ENCODE measurements at regions not wholly inside any gene's neighbourhood (a gene's known extent, or its start where the extent isn't known, plus 50 kb on each side); places are given as distances from the start of the nearest gene placed in this dataset.

DNA sequence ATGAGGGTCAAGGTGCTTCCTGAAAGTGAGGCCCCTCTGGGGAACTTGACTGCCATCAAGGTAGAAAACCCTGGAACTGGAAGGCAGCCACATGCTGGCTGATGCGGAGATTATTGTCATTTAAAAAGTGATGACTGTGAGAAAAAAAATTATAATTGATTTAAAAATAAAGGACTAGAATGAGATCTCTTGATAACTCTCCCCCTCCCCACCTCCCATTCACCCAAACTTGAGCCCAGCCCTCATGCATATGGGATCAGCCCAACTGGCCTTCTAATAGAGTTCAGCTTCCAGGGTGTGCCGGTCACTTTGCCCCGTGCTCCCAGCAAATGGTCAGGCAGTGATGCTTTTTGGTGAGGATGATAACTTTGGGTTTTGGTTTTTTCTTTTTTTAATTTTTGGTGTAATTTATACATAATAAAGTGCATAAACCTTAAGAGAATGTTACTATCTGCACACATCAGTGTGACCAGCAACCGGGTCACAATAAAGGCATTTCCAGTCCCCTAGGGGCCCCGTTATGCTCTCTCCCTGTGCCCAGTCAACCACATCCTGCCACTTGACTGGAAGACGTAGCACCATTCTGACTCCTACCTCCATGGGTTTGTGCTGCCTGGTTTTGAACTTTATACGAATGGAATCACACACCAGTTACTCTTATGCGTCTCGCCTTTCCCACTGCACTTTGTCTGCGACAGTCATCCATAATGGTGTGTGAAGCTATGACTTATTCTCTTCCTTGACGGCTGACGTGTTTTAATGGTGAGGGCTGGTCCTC is 187.9 kb downstream of the USP12 start:
- Histone ChIP-seq H3K4me3 (ENCODE audit: low read length) (no peak overlapping the region), H3K36me3 (ENCODE audit: control insufficient read depth, low read length) (no peaks in the 10 kb centered on the region), H3K4me2 (ENCODE audit: low read length) (no peak overlapping the region), H3K9me3 (ENCODE audit: control insufficient read depth, insufficient read depth, low read length) (no peaks in the 10 kb centered on the region), H3K27ac (ENCODE audit: low read depth, low read length) (no peak overlapping the region), H3K9me2 (replicated peaks; ENCODE audit: control insufficient read depth, low read length) (no peaks in the 10 kb centered on the region), H3K4me1 (ENCODE audit: control insufficient read depth, low read length) (no peaks in the 10 kb centered on the region), H4K20me1 (ENCODE audit: control insufficient read depth, insufficient read depth, low read depth, low read length) (no peaks in the 10 kb centered on the region), H3K27me3 (ENCODE audit: control insufficient read depth, low read length) (peaks cover 22% of the 10 kb centered on the region), H3K79me2 (ENCODE audit: control insufficient read depth, low read length) (no peaks in the 10 kb centered on the region), H3F3A (ENCODE audit: control insufficient read depth, insufficient read depth) (no peaks in the 10 kb centered on the region)
- no peak for TF ChIP-seq EZH2phosphoT487 (IDR thresholded peaks at IDR 0.05; ENCODE audit: borderline replicate concordance, low read length)
- TF ChIP-seq, protein P1, sequence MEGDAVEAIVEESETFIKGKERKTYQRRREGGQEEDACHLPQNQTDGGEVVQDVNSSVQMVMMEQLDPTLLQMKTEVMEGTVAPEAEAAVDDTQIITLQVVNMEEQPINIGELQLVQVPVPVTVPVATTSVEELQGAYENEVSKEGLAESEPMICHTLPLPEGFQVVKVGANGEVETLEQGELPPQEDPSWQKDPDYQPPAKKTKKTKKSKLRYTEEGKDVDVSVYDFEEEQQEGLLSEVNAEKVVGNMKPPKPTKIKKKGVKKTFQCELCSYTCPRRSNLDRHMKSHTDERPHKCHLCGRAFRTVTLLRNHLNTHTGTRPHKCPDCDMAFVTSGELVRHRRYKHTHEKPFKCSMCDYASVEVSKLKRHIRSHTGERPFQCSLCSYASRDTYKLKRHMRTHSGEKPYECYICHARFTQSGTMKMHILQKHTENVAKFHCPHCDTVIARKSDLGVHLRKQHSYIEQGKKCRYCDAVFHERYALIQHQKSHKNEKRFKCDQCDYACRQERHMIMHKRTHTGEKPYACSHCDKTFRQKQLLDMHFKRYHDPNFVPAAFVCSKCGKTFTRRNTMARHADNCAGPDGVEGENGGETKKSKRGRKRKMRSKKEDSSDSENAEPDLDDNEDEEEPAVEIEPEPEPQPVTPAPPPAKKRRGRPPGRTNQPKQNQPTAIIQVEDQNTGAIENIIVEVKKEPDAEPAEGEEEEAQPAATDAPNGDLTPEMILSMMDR (IDR thresholded peaks at IDR 0.05; ENCODE audit: low read depth, low read length, poor library complexity, severe bottlenecking): no peak

DNA sequence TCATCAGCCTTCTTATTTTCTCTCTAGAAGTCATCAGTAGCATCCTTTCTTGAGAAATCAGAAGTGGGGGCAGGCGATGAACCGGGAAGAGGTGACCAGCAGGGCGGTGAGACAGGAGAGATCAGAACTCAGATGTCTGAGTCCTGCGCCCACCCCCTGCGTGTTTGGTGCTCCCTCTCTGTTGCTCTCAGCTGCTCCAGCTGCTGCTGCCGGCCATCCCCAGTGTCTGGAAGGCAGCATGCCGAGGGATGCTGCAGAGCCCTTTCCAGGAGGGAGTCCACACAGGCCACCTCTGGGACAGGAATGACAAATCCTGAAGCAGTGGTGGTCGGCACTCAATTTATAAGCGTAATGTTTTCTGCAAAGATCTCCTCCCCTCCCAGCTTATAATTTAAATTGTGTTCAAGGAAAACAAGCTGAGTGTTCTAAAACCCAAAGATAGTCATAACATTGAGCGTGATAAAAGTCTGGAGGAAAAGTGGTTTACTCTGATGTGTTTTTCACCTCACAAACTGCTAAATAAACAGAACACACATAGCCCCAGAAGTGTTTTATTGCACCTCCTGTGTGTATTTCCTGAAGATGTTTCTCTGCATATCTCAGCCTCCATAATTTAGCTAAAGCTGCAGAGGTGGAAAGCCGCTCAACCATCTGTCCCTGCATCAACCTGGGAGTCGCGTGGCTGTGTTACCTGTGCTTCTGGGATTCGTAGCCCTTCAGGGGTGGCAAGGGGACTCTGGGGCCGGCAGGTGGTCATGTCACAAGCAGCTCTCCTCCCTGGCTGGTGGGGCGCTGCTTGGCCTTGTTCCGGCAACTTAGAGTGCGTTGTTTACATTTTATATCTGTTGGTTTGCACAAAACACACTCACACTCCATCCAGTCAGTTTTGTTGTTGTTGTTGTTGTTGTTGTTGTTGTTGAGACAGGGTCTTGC is 191.2 kb downstream of the USP12 start:
- no peak for TF ChIP-seq EZH2phosphoT487 (IDR thresholded peaks at IDR 0.05; ENCODE audit: borderline replicate concordance, low read length)
- TF ChIP-seq, protein P1 (IDR thresholded peaks at IDR 0.05; ENCODE audit: low read depth, low read length, poor library complexity, severe bottlenecking): no peak
- no peaks in the 10 kb centered on the region for H3F3A ChIP-seq (ENCODE audit: control insufficient read depth, insufficient read depth)
- H3K9me2 ChIP-seq (replicated peaks; ENCODE audit: control insufficient read depth, low read length): no peaks in the 10 kb centered on the region
- no peaks in the 10 kb centered on the region for H4K20me1 ChIP-seq (ENCODE audit: control insufficient read depth, insufficient read depth, low read depth, low read length)
- no peaks in the 10 kb centered on the region for H3K36me3 ChIP-seq (ENCODE audit: control insufficient read depth, low read length)
- no peak overlapping the region for H3K4me2 ChIP-seq (ENCODE audit: low read length)
- H3K9me3 ChIP-seq (ENCODE audit: control insufficient read depth, insufficient read depth, low read length): no peaks in the 10 kb centered on the region
- H3K27ac ChIP-seq (ENCODE audit: low read depth, low read length): no peak overlapping the region
- H3K4me3 ChIP-seq (ENCODE audit: low read length): no peak overlapping the region
- no peaks in the 10 kb centered on the region for H3K79me2 ChIP-seq (ENCODE audit: control insufficient read depth, low read length)
- H3K27me3 ChIP-seq (ENCODE audit: control insufficient read depth, low read length): peaks cover 22% of the 10 kb centered on the region
- no peaks in the 10 kb centered on the region for H3K4me1 ChIP-seq (ENCODE audit: control insufficient read depth, low read length)

DNA sequence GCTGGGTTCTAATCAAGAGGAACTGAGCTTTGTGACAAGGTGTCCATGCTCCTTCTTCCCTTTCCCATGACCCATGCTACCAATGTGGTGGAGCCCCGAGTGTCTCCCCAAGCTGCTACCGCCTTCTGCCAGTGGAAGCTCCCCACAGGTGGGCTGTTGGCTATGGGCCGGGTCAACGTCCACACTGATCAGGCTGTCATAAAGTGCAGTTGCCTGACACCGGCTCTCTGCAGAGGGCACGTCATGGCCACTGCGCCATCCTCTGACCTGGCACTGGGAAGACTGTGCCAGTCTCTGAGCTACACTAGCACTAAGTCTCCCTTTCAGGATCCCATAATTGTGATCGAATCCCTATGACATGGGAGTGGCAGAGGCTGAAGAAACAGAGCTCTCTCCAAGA is 192.3 kb downstream of the USP12 start:
- Histone ChIP-seq H3F3A (ENCODE audit: control insufficient read depth, insufficient read depth) (no peaks in the 10 kb centered on the region), H3K79me2 (ENCODE audit: control insufficient read depth, low read length) (no peaks in the 10 kb centered on the region), H3K4me2 (ENCODE audit: low read length) (no peak overlapping the region), H3K27me3 (ENCODE audit: control insufficient read depth, low read length) (peaks cover 21% of the 10 kb centered on the region), H3K9me2 (replicated peaks; ENCODE audit: control insufficient read depth, low read length) (no peaks in the 10 kb centered on the region), H3K36me3 (ENCODE audit: control insufficient read depth, low read length) (no peaks in the 10 kb centered on the region), H3K4me3 (ENCODE audit: low read length) (no peak overlapping the region), H3K27ac (ENCODE audit: low read depth, low read length) (no peak overlapping the region), H4K20me1 (ENCODE audit: control insufficient read depth, insufficient read depth, low read depth, low read length) (no peaks in the 10 kb centered on the region), H3K4me1 (ENCODE audit: control insufficient read depth, low read length) (no peaks in the 10 kb centered on the region), H3K9me3 (ENCODE audit: control insufficient read depth, insufficient read depth, low read length) (no peaks in the 10 kb centered on the region)
- TF ChIP-seq, protein P1 (IDR thresholded peaks at IDR 0.05; ENCODE audit: low read depth, low read length, poor library complexity, severe bottlenecking): no peak
- TF ChIP-seq EZH2phosphoT487 (IDR thresholded peaks at IDR 0.05; ENCODE audit: borderline replicate concordance, low read length): no peak

Measured in DOHH2 (cell line).